ENCODE measurements at regions not wholly inside any gene's neighbourhood (a gene's known extent, or its start where the extent isn't known, plus 50 kb on each side); places are given as distances from the start of the nearest gene placed in this dataset.

- TF ChIP-seq POLR2A (IDR thresholded peaks at IDR 0.05) (no peak), CTCF (IDR thresholded peaks at IDR 0.05) (no peak), POLR2AphosphoS5 (IDR thresholded peaks at IDR 0.05) (no peak)
These were observed 81.6 kb downstream of the PSMB1 start for GRCh38 chr6:170471491-170471890.
